Erythroblast (primary cell): ENCODE measurements at regions not wholly inside any gene's neighbourhood (a gene's known extent, or its start where the extent isn't known, plus 50 kb on each side); places are given as distances from the start of the nearest gene placed in this dataset.

ENCODE experiments used
- GATA1 ChIP-seq: IDR thresholded peaks from 2 replicates; pipeline ENCODE4 v1.6.1; 2011; ENCODE audit warnings: low read depth, mild to moderate bottlenecking, control low read depth, low read length, moderate library complexity
- POLR2A ChIP-seq: IDR thresholded peaks from 2 replicates; pipeline ENCODE4 v1.6.1; 2011; ENCODE audit warnings: mild to moderate bottlenecking, low read length

- TF ChIP-seq POLR2A: no peak
- TF ChIP-seq GATA1: no peak
Measured at GRCh38 chr1:114323959-114324661, 170.4 kb upstream of the SYT6 start.
